GM18873 (cell line): ENCODE measurements at regions not wholly inside any gene's neighbourhood (a gene's known extent, or its start where the extent isn't known, plus 50 kb on each side); places are given as distances from the start of the nearest gene placed in this dataset.

Experiments
- ATAC-seq: cut with Tn5 transposase; IDR thresholded peaks from one replicate; pipeline ENCODE4 v1.9.1; 2021; ENCODE audit warnings: mild to moderate bottlenecking, moderate library complexity, moderate number of reproducible peaks; ENCODE audit not compliant: unreplicated experiment, low FRiP score

DNA sequence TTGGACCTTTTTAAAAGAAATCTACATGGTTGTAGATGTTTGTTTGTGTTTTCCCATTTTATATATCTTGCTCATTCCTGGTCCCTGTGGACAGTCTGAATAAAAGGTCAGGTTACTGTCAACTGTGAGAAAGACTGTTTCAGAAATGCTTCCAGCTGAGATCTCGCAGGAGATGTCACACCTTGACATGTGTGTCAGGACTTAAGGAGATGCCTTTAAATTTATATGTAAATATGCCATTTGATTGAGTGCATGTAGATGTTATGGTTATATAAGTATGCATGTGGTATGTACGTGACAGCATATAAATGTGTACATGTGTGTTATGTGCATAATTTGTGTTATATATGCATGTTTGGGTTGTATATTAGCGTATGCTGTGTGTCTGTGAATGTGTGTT, 2172.3 kb upstream of the CELF4 start:
- no peak for ATAC-seq

DNA sequence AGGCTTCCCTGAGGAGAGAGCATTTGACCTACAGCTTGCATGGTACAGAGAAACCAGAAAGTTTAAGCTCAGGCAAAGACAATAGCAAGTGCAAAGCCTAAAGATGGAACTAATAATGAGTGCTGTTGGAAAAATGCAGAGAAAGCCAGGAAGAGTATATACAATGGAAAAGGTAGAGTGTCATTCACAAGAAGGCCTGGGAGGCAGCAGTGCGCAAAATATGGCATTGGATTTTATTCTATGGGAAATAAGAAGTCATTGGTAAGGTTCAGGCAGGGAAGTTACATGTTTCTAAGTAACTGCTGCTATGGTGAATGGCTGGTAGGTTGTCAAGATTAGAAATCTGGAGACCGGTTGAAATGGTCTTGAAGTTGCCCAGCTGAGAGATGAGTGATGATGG, 2167.3 kb upstream of the CELF4 start:
- ATAC-seq = no peak

DNA sequence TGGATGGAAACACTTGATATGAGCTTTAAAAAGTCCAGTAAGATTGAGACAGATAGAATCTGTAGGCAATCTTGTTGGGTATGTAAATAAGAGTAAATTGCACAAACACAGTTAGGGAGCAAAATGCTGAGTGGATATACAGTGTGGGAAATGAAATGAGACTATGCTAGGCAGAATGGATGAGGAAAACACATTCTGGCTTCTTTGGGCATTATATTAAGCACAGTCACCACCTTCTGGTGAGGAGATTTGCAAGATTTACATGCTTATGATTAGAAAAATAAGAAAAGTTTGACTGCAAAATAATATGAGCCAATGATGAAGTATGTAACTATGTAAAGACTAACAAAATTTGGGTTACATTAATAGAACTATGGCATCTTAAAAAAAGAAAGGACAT, 2165.0 kb upstream of the CELF4 start:
- no peak for ATAC-seq

DNA sequence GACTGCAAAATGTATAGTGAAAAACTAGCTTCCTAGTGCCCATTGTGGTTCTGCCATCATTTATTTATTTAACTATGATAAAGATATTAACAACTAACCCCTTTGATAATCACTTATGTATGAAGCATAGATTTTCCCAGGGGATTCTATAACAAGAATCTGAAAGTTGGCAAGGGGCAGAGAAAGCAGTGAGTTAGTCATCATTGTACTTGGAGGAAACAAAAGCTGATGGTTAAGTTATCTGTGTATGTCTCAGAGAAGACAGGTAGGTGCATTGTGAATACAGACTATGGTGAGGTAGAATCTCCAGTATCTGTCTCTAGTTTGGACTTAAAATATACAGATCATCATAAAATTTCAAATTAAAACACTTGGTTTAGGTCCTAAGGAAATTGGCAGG, 2159.1 kb upstream of the CELF4 start:
- ATAC-seq = no peak

DNA sequence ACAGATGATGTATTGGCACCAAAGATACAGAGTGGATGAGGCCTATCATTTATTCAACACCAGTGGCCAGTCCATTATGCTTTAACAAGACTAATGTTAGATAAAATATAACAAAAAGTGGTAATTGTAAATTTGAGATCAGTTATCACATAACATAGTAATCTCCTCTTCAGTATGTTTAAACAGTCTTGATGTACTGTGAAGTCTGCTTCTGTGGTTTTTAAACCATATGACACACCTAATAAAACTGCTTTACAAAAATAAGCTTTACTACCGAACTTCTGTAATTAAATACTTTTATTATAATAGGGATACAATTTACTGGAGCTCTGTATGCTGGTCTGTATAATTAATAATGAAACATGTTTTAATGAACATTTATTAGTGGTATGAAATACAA, 2156.1 kb upstream of the CELF4 start:
- no peak for ATAC-seq

DNA sequence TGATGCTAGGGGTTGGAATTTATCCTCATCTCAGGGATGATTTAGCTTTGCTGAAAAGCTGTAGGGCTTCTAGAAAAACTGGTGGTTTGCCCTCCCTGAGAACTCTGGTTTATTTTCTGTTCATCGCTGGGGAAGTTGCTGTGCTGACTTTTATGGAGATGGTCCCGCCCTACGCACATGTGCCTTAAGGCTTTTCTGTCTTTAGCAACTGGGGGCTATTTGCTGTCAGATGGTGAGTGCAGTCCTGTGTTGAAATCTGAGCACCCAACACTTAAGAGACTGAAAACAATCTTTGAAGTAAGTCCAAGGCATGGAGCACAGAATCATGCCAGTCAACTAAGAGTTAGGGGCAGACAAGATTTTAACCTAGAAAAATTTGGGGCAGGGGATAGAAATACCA, 2148.4 kb upstream of the CELF4 start:
- ATAC-seq = no peak

DNA sequence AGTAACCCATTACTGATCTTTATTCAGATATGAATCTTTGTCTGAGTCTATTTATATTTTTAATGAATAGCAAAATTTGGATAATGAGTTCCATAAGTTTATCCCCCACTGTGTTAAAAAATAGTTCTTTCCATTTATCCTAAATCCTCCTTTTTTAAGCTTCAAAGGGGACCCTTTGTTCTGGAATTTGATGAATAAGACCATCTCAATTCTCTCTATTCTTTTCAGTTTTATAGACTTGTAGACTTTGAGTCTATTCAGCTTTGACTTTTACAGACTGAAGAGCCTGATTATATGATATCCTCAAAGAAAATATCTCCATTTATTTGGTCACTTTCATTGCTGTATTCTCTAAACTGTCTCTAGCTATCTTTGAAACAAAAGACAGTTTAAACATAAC, 2146.1 kb upstream of the CELF4 start:
- ATAC-seq = no peak

DNA sequence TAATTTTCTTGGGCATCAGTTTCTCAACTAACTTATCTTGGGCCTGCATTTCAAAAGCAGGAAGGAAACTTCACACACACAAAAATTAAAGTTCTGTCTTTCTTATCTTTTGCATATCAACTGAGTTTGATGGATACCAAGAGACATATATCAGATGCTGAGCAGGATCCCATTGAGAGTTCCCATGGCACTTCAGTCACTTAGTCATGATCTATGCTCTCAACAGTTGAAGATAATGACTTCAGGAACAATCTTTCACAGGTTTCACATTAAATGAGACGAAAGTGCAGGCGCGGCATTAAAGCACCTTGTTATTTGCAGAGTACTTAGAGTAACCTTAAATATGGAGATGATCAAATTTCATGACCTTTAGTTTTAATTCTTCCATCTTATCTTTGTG, 2139.8 kb upstream of the CELF4 start:
- ATAC-seq = no peak

DNA sequence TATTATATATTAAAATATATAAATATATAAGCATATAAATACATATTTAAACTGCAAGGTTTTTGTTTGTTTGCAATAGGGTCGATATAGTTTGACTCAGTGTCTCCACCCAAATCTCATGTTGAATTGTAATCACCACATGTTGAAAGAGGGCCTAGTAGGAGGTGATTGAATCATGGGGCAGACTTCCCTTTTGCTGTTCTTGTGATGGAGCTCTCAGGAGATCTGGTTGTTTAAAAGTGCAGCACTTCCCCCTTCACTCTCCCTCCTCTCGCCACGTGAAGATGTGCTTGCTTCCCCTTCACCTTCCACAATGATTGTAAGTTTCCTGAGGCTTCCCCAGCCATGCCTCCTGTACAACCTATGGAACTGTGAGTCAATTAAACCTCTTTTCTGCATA, 2137.3 kb upstream of the CELF4 start:
- ATAC-seq = no peak

DNA sequence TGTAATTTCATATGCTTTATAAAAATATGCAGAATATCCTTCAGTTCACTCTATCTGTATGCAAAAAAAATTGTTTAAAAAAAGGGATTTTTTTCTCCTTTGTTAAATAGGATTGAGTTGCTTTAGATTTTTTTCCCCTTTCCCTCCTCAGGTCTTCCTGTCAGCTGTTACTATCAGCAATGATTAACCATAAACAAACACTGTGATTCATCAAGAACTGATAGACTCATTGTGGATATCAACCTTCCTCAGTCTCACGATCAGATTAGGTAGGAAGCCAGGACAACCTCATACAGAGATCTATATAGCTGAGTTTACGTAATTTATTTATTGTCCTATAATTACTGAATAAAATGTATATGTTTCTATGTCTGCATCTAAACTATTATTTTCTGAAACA, 2136.2 kb upstream of the CELF4 start:
- no peak for ATAC-seq

DNA sequence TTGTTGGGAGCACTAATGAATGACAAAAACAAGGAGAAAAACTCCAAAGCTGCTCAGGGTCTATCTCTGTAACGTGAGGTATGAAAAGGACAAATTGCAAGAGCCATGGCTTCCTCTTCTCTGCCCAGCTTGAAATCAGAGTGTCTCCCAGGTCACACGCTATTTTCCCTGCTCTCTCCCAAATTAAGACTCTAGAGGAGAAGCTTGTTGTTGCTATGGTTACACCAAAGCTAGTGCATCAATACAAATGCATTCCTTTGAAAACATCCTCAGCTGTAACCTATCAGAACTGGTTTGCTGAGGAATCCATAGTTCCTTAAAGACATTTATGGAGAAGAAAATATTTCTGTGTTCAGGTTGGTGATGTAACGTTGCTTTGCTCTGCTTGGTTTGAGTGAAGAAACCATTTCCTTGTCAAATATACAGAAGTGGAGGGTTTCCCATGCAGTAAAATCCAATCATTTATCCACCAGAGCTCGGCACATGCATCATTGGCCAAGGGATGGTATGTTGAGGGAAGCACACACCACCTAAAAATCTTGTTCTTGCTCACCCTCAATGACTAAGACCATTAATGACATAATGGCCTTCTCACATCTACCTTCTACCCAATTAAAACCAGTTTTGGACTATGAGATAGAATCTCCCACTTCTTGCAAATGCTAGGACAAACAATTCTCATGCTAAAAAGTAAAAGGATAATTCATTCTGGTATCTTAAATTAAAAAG, 2135.6 kb upstream of the CELF4 start:
- ATAC-seq = no peak

DNA sequence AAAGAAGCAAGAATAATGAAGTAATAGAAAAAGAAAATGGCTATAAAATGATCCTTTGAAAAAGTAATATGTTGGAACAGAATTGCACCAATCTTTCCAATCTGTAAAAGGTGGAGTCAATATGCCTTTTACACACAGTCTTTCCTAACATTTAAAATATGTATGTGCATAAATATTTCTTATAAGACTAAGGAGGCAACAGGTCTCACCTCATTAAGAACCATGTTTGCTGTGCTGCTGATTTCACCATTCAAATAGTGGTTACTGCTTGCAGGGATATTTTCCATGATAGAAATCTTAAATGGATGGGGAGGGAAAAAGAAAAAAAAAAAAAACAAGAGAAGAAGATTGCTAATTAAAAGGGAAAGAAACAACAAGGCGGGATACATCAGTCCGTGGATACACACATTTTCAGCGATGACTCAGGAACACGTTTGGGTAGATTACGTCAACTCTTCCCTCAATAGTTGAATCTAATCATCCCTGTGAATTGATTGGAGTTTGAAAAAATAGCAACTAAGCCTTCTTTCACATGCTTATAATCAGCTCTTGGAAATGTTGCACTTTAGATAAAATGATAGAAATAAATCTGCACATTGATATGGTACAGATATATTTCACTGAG, 2133.9 kb upstream of the CELF4 start:
- ATAC-seq = no peak

DNA sequence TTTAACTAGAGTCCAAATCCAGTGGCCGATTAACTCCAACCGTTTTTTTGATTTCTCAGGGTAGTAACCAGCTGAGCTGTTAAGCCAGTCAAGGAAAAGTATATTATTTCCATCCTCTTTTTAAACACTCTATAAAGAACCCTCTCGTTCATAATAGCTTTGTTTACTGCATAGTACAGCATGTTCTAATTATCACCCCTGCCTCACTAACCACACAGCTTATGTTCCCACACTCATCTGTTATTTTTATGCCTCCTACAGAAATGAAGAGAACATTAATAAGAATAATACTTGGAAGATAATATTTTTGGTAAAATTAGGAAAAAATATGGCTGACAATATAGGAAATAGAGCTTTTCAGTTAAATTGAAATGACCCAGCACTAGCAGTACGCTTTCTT, 2132.8 kb upstream of the CELF4 start:
- ATAC-seq = no peak

DNA sequence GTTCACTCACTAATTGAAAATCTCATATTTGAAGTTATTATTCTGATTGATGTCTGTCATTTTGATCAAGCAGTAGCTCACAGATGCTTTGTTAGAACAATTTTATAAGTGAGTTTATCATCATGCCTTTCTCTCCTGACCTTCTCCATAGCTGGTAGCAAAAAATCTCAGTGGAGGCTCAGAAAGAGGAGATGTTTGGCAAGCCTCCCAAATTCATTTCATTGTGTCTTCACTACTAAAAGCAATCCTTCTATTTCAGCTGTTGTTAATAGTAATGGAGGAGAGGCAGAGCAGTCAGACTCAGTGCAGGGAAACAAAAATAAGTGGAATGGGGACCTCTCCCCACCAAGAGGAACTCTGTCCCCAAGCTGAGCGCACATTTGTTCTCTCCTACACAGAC, 2127.8 kb upstream of the CELF4 start:
- no peak for ATAC-seq

DNA sequence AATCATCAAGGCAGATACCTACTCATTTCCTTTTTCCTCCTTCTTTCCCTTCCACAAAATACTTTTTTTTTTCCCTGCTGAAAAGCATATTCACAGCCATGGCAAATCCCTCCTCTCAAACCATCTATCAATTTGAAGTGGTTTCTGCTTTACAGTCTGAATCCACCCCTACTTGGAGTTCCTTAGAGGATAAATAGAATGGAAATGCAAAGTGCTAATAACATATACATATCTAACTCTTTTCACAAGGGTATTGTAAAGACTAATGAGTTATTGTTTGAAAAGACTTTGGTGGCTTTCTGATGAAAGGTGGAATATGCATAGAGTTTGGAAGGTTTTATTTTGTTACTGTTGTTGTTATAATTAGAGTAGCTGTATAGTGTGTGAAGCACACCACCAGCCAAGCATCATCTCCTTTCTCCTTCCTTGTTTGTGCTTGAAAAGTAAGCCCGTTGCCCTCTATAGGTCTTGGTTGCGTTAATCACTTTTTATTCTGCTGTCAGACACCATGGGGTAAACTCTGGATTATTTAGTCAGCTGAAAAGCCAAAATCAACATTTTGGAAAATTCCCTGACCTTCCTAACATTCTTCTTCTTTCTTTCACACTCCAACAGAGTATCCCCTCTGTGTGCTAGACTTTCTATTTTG, 2126.9 kb upstream of the CELF4 start:
- ATAC-seq = no peak

DNA sequence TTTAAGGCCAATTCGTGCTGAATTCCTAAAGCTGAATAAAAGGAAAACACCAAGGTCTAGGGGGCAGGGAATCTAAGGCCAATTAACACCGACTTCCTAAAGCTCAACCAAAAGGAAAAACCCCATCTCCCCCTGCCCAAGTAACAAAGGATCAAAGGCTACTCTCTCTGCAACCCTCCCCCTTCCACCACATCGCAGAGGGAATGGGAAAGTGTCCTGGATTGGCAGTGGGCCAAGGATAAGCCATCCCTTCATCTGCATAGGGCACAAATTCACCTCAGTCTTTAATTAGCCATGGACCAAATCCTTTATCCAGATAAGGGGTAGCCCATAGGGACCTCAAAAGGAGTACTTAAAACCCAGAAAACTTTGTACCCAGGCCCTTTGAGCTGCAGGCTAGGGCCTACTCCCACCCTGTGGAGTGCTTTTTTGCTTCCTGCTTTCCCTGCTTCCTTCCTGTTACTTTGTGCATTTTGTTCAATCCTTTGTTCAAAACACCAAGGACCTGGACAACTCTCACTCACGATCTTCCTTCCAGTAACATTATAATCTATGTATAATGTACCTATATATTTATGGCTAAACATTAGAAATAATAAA, 2119.8 kb upstream of the CELF4 start:
- no peak for ATAC-seq

DNA sequence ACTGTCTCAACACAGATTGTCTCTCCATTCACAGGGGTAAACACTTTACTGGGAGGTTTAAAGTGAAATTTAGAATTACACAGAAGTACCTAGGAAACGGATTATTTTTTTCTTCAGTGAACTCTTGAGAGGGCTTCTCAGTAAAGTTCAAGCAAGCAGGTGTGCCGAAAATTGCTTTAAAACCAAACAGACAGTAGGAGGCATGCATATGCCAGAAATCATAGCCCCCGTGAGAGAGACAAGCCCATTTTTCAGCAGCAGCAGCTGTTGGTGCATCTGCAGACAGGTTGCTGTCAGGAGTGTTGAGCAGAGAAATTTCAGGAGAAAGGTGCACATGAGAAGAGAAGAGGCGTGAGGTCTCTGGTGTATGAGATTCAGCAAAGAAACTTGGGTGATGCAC, 2115.5 kb upstream of the CELF4 start:
- ATAC-seq = no peak

DNA sequence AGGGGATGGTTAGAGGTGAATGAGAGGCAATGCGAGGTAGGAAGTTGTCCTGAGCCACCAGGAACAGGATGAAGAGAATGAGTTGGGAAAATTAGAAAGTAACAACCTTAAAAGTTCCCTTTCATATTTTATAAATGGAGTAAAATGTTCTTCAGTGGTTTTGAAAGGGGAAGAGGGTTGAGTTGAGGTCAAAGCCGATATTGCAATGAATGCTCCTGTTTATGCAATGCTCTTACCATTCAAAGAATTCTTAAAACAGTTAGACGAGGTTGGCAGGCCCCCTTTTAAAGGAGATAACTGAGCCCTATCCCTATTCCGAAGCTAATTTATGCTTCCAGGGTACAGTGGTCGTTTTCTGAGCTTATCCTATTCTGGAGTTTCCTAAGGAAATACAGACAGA, 2110.3 kb upstream of the CELF4 start:
- ATAC-seq = no peak

DNA sequence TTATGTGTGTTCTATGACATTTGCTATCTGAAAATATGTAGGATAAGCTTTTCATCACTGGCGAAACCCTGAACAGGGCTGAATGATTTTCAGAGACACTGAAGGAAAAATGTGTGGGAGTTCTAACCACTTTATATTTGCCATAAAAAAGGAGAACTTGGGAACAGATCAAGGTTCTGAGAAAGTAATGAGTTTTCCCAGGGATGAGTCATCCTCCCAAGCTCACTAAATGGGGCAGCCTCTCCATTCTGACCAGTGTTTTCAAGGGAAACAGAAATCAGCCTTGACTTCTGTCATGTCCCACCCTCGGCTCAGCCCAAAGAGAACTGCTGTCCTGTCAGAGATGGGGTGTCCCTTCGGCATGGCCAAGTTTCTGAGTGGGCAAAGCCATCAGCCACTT, 2109.8 kb upstream of the CELF4 start:
- no peak for ATAC-seq

DNA sequence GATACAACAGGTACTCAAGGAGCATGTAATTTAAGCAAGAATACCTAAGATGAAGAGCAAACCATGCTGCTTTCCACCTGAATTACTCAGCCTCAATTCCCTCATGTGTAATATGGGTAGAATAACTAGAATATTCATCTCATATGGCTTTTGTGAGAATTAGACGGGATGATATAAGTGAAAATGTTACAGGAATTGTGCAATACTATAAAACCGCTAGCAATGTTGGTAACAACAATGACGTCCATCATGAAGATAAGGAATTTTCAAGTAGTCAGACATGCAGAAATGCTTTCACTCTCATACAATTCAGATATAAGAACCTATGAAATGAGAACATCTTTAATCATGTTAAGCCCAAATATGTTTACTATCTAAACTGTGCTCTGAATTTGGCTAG, 2106.6 kb upstream of the CELF4 start:
- ATAC-seq = no peak

DNA sequence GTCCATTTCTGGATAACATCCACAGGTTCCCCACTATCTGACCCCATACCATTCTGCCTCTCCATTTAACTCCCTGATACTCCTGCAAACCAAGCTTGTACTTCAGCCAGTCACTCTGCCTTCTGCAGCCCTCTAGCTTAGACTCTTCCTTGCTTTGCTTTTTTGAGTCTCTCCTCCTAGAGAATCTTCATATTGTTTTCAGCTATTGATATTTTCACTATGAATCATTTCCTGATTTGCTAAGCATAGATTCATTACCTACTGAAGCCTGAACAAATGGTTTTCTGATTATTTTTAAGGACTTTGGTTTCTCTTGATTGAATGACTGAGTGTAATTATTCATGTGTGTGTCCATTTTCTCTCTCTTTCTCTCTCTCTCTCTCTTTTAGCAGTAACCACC, 2102.3 kb upstream of the CELF4 start:
- no peak for ATAC-seq

DNA sequence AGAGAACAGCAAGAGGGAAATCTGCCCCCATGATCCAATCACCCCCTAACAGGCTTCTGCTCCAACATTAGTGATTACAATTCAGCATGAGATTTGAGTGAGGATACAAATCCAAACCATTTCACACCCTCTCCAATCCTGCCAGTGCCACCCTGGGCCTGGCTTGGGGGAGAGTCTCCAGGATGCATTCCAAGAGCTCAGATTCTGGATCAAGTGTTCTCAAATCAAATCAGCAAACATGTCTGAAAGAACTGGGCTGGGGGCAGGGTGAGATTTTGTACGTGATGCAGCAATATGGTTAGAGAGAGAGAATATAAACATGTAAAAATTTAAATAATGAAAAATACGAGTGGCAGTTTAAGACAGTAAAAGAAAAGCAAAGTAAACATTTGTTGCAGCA, 2100.9 kb upstream of the CELF4 start:
- ATAC-seq = no peak
